ENCODE measurements at regions not wholly inside any gene's neighbourhood (a gene's known extent, or its start where the extent isn't known, plus 50 kb on each side); places are given as distances from the start of the nearest gene placed in this dataset.

DNA sequence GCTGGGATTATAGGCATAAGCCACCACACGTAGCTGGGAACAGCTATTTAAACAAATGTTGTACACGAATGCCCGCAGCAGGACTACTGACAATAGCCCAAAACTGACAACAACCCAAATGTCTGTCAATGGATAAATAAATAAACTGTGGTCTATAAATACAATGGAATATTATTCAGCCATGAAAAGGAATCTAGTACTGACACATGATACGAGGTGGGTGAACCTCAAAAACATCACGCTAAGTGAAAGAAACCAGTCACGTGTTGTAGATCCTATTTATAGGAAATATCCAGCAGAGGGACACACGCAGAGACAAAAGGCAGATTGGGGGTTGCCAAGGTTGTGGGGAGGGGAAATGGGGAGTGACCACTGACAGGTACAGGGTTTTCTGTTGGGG, 390.0 kb upstream of the TNRC6C start:
- Histone ChIP-seq H2BK20ac (ENCODE audit: low read length) (no peak overlapping the region), H3K79me1 (ENCODE audit: low read depth, low read length) (no peaks in the 10 kb centered on the region), H3K23me2 (ENCODE audit: low read depth, low read length) (no peaks in the 10 kb centered on the region), H3K4me3 (ENCODE audit: extremely low read depth in 1 of 4, insufficient read depth in 2 of 4, low read depth in 3 of 4, low read length in 4 of 4) (no peak overlapping the region), H2BK5ac (ENCODE audit: low read depth, low read length) (no peak overlapping the region), H2BK12ac (ENCODE audit: low read depth, low read length) (no peak overlapping the region), H3K4me1 (replicated peaks in 1 of 4; ENCODE audit: control insufficient read depth in 3 of 4, insufficient read depth in 4 of 4, low read length in 3 of 4) (peaks cover 0 to 11% (median 7%) of the 10 kb centered on the region in 4 experiments; a peak in 6 of 7 replicates), H4K20me1 (replicated peaks in 1 of 2; ENCODE audit: control insufficient read depth in 1 of 2, insufficient read depth in 2 of 2, low read length in 2 of 2) (no peaks in the 10 kb centered on the region), H3K79me2 (ENCODE audit: control insufficient read depth in 1 of 2, insufficient read depth in 2 of 2, low read length in 2 of 2) (no peaks in the 10 kb centered on the region), H4K91ac (replicated peaks; ENCODE audit: insufficient read length, low read length) (no peak overlapping the region), H3K27me3 (replicated peaks in 1 of 4; ENCODE audit: control insufficient read depth in 3 of 4, extremely low read depth in 1 of 4, insufficient read depth in 3 of 4, low read length in 3 of 4) (peaks cover 0 to 4% (median 0%) of the 10 kb centered on the region in 4 experiments; a peak in 2 of 7 replicates), H3K9ac (replicated peaks in 1 of 4; ENCODE audit: extremely low read depth in 1 of 4, low read depth in 3 of 4, low read length in 3 of 4) (no peak overlapping the region), H2AK5ac (ENCODE audit: low read depth, low read length) (no peak overlapping the region), H3K14ac (ENCODE audit: insufficient read length) (no peak overlapping the region), H3K9me3 (ENCODE audit: insufficient read depth in 2 of 2, low read depth in 1 of 2, low read length in 1 of 2) (no peaks in the 10 kb centered on the region), H3K23ac (ENCODE audit: insufficient read length) (no peak overlapping the region), H3K4ac (replicated peaks; ENCODE audit: insufficient read length, low read depth, low read length) (no peak overlapping the region), H4K8ac (ENCODE audit: extremely low read depth, insufficient read depth, low read length) (no peak overlapping the region), H3K4me2 (ENCODE audit: insufficient read depth in 1 of 2, low read depth in 2 of 2, low read length in 2 of 2) (no peak overlapping the region), H3K18ac (ENCODE audit: extremely low read depth, low read length) (no peak overlapping the region), H4K5ac (ENCODE audit: insufficient read length, low read depth, low read length) (no peak overlapping the region), H3K36me3 (ENCODE audit: control insufficient read depth in 2 of 4, insufficient read depth in 4 of 4, low read length in 3 of 4) (no peaks in the 10 kb centered on the region), H2BK120ac (replicated peaks; ENCODE audit: low read depth, low read length) (no peak overlapping the region), H3K56ac (replicated peaks; ENCODE audit: insufficient read length, low read depth, low read length) (no peak overlapping the region), H2AFZ (ENCODE audit: low read length) (no peak overlapping the region), H2BK15ac (ENCODE audit: low read length) (no peak overlapping the region), H3K27ac (ENCODE audit: low read depth, low read length) (no peak overlapping the region)
- DNase-seq (ENCODE audit: low read depth in 1 of 2, low spot score in 2 of 2) (no peak), FAIRE-seq (no peak)
- CTCF ChIA-PET (ENCODE audit: partially characterized antibody) = no interaction called here
- WGBS, 2 experiments (ENCODE audit: extremely low coverage in 1 of 2, insufficient coverage in 1 of 2, insufficient read length in 1 of 2, insufficient replicate concordance in 2 of 2, low coverage in 1 of 2, low lambda C conversion rate in 2 of 2, missing lambda C conversion rate in 1 of 2) = 81% methylated on average over 7 of the region's 7 CpGs; no CpG with 5 or more reads in 1 of the 2 experiments
- POLR2A ChIA-PET (ENCODE audit: partially characterized antibody) = no interaction called here
- TF ChIP-seq PHF8 (conservative IDR thresholded peaks at IDR 0.05; ENCODE audit: low read depth, low read length) (no peak), KDM5A (IDR thresholded peaks at IDR 0.05; ENCODE audit: low read length) (no peak), SIN3A (conservative IDR thresholded peaks at IDR 0.05 in 1 of 2, IDR thresholded peaks at IDR 0.05 in 1 of 2; ENCODE audit: low read depth in 1 of 2, low read length in 2 of 2) (no peak), SP4 (IDR thresholded peaks at IDR 0.05; ENCODE audit: low read length) (no peak)
